ENCODE measurements at regions not wholly inside any gene's neighbourhood (a gene's known extent, or its start where the extent isn't known, plus 50 kb on each side); places are given as distances from the start of the nearest gene placed in this dataset.

GRCh38 chr3:481680-482079 is 285.1 kb downstream of the CHL1 start:
- no peak for ATAC-seq

GRCh38 chr3:482479-482878 is 285.9 kb downstream of the CHL1 start:
- FAIRE-seq (no peak), ATAC-seq (no peak), DNase-seq (ENCODE audit: low read depth in 1 of 2, low spot score in 1 of 2) (no peak)
- no peak overlapping the region for H3K27ac ChIP-seq
- no peaks in the 10 kb centered on the region for H3K9me3 ChIP-seq
- WGBS (ENCODE audit: missing lambda C conversion rate) = 78% methylated on average over 26 of the region's 32 CpGs
- H3K4me3 ChIP-seq = no peak overlapping the region
- no peak overlapping the region for H3K4me2 ChIP-seq
- no peaks in the 10 kb centered on the region for H3K4me1 ChIP-seq
- POLR2A ChIA-PET = no interaction called here
- TF ChIP-seq MAX (IDR thresholded peaks at IDR 0.05) = no peak
- TF ChIP-seq CBX8 (IDR thresholded peaks at IDR 0.05) = no peak
- CTCF ChIA-PET = no interaction called here

More at GRCh38 chr3:481680-482079, 285.1 kb downstream of the CHL1 start:
- Histone ChIP-seq H3K4me2 (no peak overlapping the region), H3K4me1 (no peaks in the 10 kb centered on the region), H3K4me3 (no peak overlapping the region), H3K27ac (no peak overlapping the region), H3K9me3 (no peaks in the 10 kb centered on the region)
- ChIA-PET POLR2A (no interaction called here), CTCF (no interaction called here)
- WGBS (ENCODE audit: missing lambda C conversion rate) = 13% methylated on average over 3 of the region's 3 CpGs
- TF ChIP-seq MYC (IDR thresholded peaks at IDR 0.05; ENCODE audit: borderline replicate concordance, low read length) (no peak), CTCF (IDR thresholded peaks at IDR 0.05) (peak; percentile 19; the same call in 1 of the 3 replicates)
- DNase-seq (ENCODE audit: low read depth in 1 of 2, low spot score in 1 of 2) (no peak), FAIRE-seq (no peak)

GRCh38 chr3:484341-484740 is 287.8 kb downstream of the CHL1 start:
- H3K9me3 ChIP-seq = no peaks in the 10 kb centered on the region
- ChIA-PET CTCF (no interaction called here), POLR2A (no interaction called here)
- no peak overlapping the region for H3K4me3 ChIP-seq
- H3K4me2 ChIP-seq = no peak overlapping the region
- WGBS (ENCODE audit: missing lambda C conversion rate) = 15% methylated on average over 2 of the region's 2 CpGs
- no peak for FAIRE-seq
- no peak for DNase-seq (ENCODE audit: low read depth in 1 of 2, low spot score in 1 of 2)
- ATAC-seq = no peak
- no peak for TF ChIP-seq CTCF (IDR thresholded peaks at IDR 0.05)
- TF ChIP-seq MAFK (IDR thresholded peaks at IDR 0.05; ENCODE audit: partially characterized antibody) = peak; percentile 20
- H3K27ac ChIP-seq = no peak overlapping the region
- H3K4me1 ChIP-seq = no peaks in the 10 kb centered on the region

- no peak overlapping the region for H3K4me2 ChIP-seq
- ChIA-PET POLR2A (no interaction called here), CTCF (interaction anchor here (0.9 kb wide), 1 partner anchor 9 kb away, joined by 3 read pairs; no protein-coding TSS in a partner anchor)
- WGBS (ENCODE audit: missing lambda C conversion rate) = 0% methylated on average over 2 of the region's 2 CpGs
- TF ChIP-seq HOXB5 (CRISPR knock-in tag; IDR thresholded peaks at IDR 0.05) (no peak), ZC3H11A (IDR thresholded peaks at IDR 0.05) (no peak), ZFP36 (IDR thresholded peaks at IDR 0.05; ENCODE audit: borderline replicate concordance, partially characterized antibody) (no peak), ZSCAN20 (CRISPR knock-in tag; IDR thresholded peaks at IDR 0.05) (no peak), SMC3 (IDR thresholded peaks at IDR 0.05) (no peak), RFX5 (IDR thresholded peaks at IDR 0.05) (no peak), FOXS1 (CRISPR knock-in tag; IDR thresholded peaks at IDR 0.05) (no peak), CHD2 (IDR thresholded peaks at IDR 0.05; ENCODE audit: low read length, partially characterized antibody) (no peak), MAFK (IDR thresholded peaks at IDR 0.05; ENCODE audit: partially characterized antibody) (no peak), NFE2L2 (conservative IDR thresholded peaks at IDR 0.05; ENCODE audit: low read length) (no peak), CBX8 (IDR thresholded peaks at IDR 0.05) (no peak), ZNF302 (CRISPR knock-in tag; IDR thresholded peaks at IDR 0.05) (no peak), HMGXB4 (CRISPR knock-in tag; IDR thresholded peaks at IDR 0.05; ENCODE audit: borderline replicate concordance) (no peak), TFCP2L1 (CRISPR knock-in tag; IDR thresholded peaks at IDR 0.05) (no peak), SREBF2 (IDR thresholded peaks at IDR 0.05) (no peak), JUNB (IDR thresholded peaks at IDR 0.05) (no peak), HES2 (IDR thresholded peaks at IDR 0.05) (no peak), CBX2 (IDR thresholded peaks at IDR 0.05; ENCODE audit: borderline replicate concordance, low read depth) (no peak), MAX (IDR thresholded peaks at IDR 0.05) (no peak), MYC (IDR thresholded peaks at IDR 0.05; ENCODE audit: borderline replicate concordance, low read length) (no peak)
- no peaks in the 10 kb centered on the region for H3K9me3 ChIP-seq
- ATAC-seq = no peak
- H3K4me1 ChIP-seq = no peaks in the 10 kb centered on the region
- no peak for DNase-seq (ENCODE audit: low read depth in 1 of 2, low spot score in 1 of 2)
- no peak overlapping the region for H3K27ac ChIP-seq
- no peak overlapping the region for H3K4me3 ChIP-seq
- no peak for FAIRE-seq
These were observed 291.1 kb downstream of the CHL1 start for GRCh38 chr3:487614-488013.
